SK-N-SH treated with all-trans-retinoic acid at 6 μM for 48 hours (cell line): ENCODE measurements at regions not wholly inside any gene's neighbourhood (a gene's known extent, or its start where the extent isn't known, plus 50 kb on each side); places are given as distances from the start of the nearest gene placed in this dataset.

ENCODE experiments used
- ATAC-seq: fragments of 200-7000 bp; cut with Tn5 transposase; 3 replicates; pipeline ENCODE4 v1.9.1; 2020; ENCODE audit warnings: mild to moderate bottlenecking, moderate library complexity
- ARNTL ChIP-seq: fragments of 450-650 bp; formaldehyde crosslinking; IDR thresholded peaks from 2 replicates; pipeline ENCODE4 v1.5.0; 2020; ENCODE audit warnings: low read depth, mild to moderate bottlenecking, moderate library complexity, borderline replicate concordance
- BACH2 ChIP-seq: fragments of 250-450 bp; sonication (Bioruptor Pico); IDR thresholded peaks from 2 replicates; pipeline ENCODE4 v1.9.0; 2021; ENCODE audit warnings: mild to moderate bottlenecking, borderline replicate concordance
- CREB5 ChIP-seq: fragments of 250-450 bp; sonication (Bioruptor Pico); IDR thresholded peaks from 2 replicates; pipeline ENCODE4 v1.5.1; 2020; ENCODE audit warnings: low read depth, mild to moderate bottlenecking, moderate library complexity
- CSDC2 ChIP-seq: fragments of 250-450 bp; sonication (Bioruptor Pico); IDR thresholded peaks from 2 replicates; pipeline ENCODE4 v1.5.0; 2020; ENCODE audit warnings: mild to moderate bottlenecking, moderate library complexity
- CSRNP3 ChIP-seq: fragments of 250-450 bp; sonication (Bioruptor Pico); IDR thresholded peaks from 2 replicates; pipeline ENCODE4 v1.5.1; 2021; ENCODE audit warnings: mild to moderate bottlenecking, moderate library complexity
- ESRRG ChIP-seq: fragments of 250-450 bp; sonication (Bioruptor Pico); IDR thresholded peaks from 2 replicates; pipeline ENCODE4 v1.6.1; 2021; ENCODE audit warnings: mild to moderate bottlenecking
- GLIS3 ChIP-seq: fragments of 250-450 bp; sonication (Bioruptor Pico); IDR thresholded peaks from 2 replicates; pipeline ENCODE4 v1.5.0; 2020; ENCODE audit warnings: mild to moderate bottlenecking, moderate library complexity
- ISL1 ChIP-seq: fragments of 250-450 bp; sonication (Bioruptor Pico); IDR thresholded peaks from 2 replicates; pipeline ENCODE4 v2.1.2; 2022; ENCODE audit warnings: mild to moderate bottlenecking, moderate library complexity
- OSR1 ChIP-seq: fragments of 250-450 bp; sonication (Bioruptor Pico); IDR thresholded peaks from 2 replicates; pipeline ENCODE4 v1.8.0; 2022; ENCODE audit warnings: moderate library complexity, mild to moderate bottlenecking, inconsistent platforms
- PATZ1 ChIP-seq: fragments of 250-450 bp; sonication (Bioruptor Pico); IDR thresholded peaks from 2 replicates; pipeline ENCODE4 v1.8.0; 2020; ENCODE audit warnings: mild to moderate bottlenecking, moderate library complexity, borderline replicate concordance
- POU6F1 ChIP-seq: fragments of 250-450 bp; sonication (Bioruptor Pico); IDR thresholded peaks from 2 replicates; pipeline ENCODE4 v1.8.0; 2021; ENCODE audit warnings: low read depth, mild to moderate bottlenecking, moderate library complexity, borderline replicate concordance
- PPARA ChIP-seq: fragments of 250-450 bp; sonication (Bioruptor Pico); IDR thresholded peaks from 2 replicates; pipeline ENCODE4 v1.5.0; 2020; ENCODE audit warnings: mild to moderate bottlenecking, borderline replicate concordance
- RARB ChIP-seq: fragments of 250-450 bp; sonication (Bioruptor Pico); IDR thresholded peaks from 2 replicates; pipeline ENCODE4 v1.8.0; 2021; ENCODE audit warnings: mild to moderate bottlenecking, moderate library complexity
- TCF4 ChIP-seq: fragments of 250-450 bp; sonication (Bioruptor Pico); IDR thresholded peaks from 2 replicates; pipeline ENCODE4 v1.8.0; 2021; ENCODE audit warnings: mild to moderate bottlenecking, moderate library complexity, borderline replicate concordance
- TOX ChIP-seq: fragments of 250-450 bp; sonication (Bioruptor Pico); IDR thresholded peaks from 2 replicates; pipeline ENCODE4 v1.8.0; 2021; ENCODE audit warnings: mild to moderate bottlenecking, moderate library complexity, borderline replicate concordance
- TSHZ2 ChIP-seq: fragments of 250-450 bp; sonication (Bioruptor Pico); IDR thresholded peaks from 2 replicates; pipeline ENCODE4 v1.5.0; 2020; ENCODE audit warnings: mild to moderate bottlenecking, moderate library complexity
- ZC3H10 ChIP-seq: fragments of 250-450 bp; sonication (Bioruptor Pico); IDR thresholded peaks from 2 replicates; pipeline ENCODE4 v1.5.1; 2021; ENCODE audit warnings: mild to moderate bottlenecking, moderate library complexity
- ZFP3 ChIP-seq: fragments of 250-450 bp; sonication (Bioruptor Pico); IDR thresholded peaks from 2 replicates; pipeline ENCODE4 v1.5.0; 2020; ENCODE audit warnings: mild to moderate bottlenecking, moderate library complexity
- ZFP30 ChIP-seq: fragments of 450-650 bp; formaldehyde crosslinking; IDR thresholded peaks from 2 replicates; pipeline ENCODE4 v1.5.0; 2022; ENCODE audit warnings: mild to moderate bottlenecking, moderate library complexity
- ZNF565 ChIP-seq: fragments of 450-650 bp; formaldehyde crosslinking; conservative IDR thresholded peaks from 2 replicates; pipeline ENCODE4 v1.5.0; 2020; ENCODE audit warnings: low read depth, mild to moderate bottlenecking, moderate library complexity
- ZNF70 ChIP-seq: fragments of 450-650 bp; formaldehyde crosslinking; IDR thresholded peaks from 2 replicates; pipeline ENCODE4 v1.5.0; 2020; ENCODE audit warnings: mild to moderate bottlenecking, moderate library complexity
- ZNF8 ChIP-seq: fragments of 450-650 bp; formaldehyde crosslinking; IDR thresholded peaks from 2 replicates; pipeline ENCODE4 v1.5.0; 2020; ENCODE audit warnings: mild to moderate bottlenecking, moderate library complexity

GRCh38 chr18:75612456-75612855, 185.0 kb upstream of the SMIM21 start:
- TF ChIP-seq BACH2 (CRISPR knock-in tag) (no peak), ZNF565 (CRISPR knock-in tag) (no peak), ISL1 (CRISPR knock-in tag) (no peak), TSHZ2 (CRISPR knock-in tag) (no peak), ZNF70 (CRISPR knock-in tag) (no peak), TCF4 (CRISPR knock-in tag) (no peak), CSDC2 (CRISPR knock-in tag) (no peak), ZC3H10 (CRISPR knock-in tag) (no peak), ZFP30 (CRISPR knock-in tag) (no peak), POU6F1 (no peak), TOX (CRISPR knock-in tag) (no peak), CREB5 (CRISPR knock-in tag) (no peak), CSRNP3 (CRISPR knock-in tag) (no peak), ZFP3 (no peak), ARNTL (CRISPR knock-in tag) (no peak)
- ATAC-seq, result no peak

GRCh38 chr18:75607701-75608100, 180.2 kb upstream of the SMIM21 start:
- no peak for ATAC-seq
- TF ChIP-seq TOX (CRISPR knock-in tag) (no peak), OSR1 (CRISPR knock-in tag) (no peak), ZFP3 (no peak), ZNF565 (CRISPR knock-in tag) (no peak), POU6F1 (no peak), PPARA (CRISPR knock-in tag) (no peak), RARB (CRISPR knock-in tag) (no peak), PATZ1 (CRISPR knock-in tag) (no peak), TCF4 (CRISPR knock-in tag) (no peak), ESRRG (CRISPR knock-in tag) (no peak), ZFP30 (CRISPR knock-in tag) (no peak), GLIS3 (CRISPR knock-in tag) (no peak), BACH2 (CRISPR knock-in tag) (no peak), ZNF70 (CRISPR knock-in tag) (no peak), CSDC2 (CRISPR knock-in tag) (no peak), ISL1 (CRISPR knock-in tag) (no peak), ZC3H10 (CRISPR knock-in tag) (no peak), TSHZ2 (CRISPR knock-in tag) (no peak), ZNF8 (no peak)
